Lower lobe of right lung (tissue), 2 donors: ENCODE measurements at regions not wholly inside any gene's neighbourhood (a gene's known extent, or its start where the extent isn't known, plus 50 kb on each side); places are given as distances from the start of the nearest gene placed in this dataset.

Experiments
- ATAC-seq, 2 donors: fragments of 200-7000 bp; cut with Tn5 transposase; one replicate each; pipeline ENCODE4 v1.9.1; 2020 to 2022; ENCODE audit warnings: mild to moderate bottlenecking in 2 of 2, moderate library complexity in 2 of 2
- DNase-seq: peaks from one replicate; pipeline ENCODE4 v3.0.0-alpha.2; 2020
- H3K27ac ChIP-seq: fragments of 200-600 bp; one replicate; pipeline ENCODE4 v1.8.0; 2022
- H3K27me3 ChIP-seq: fragments of 200-600 bp; one replicate; pipeline ENCODE4 v1.8.0; 2022; ENCODE audit warnings: low read depth
- H3K36me3 ChIP-seq: fragments of 200-600 bp; one replicate; pipeline ENCODE4 v1.8.0; 2022; ENCODE audit warnings: mild to moderate bottlenecking
- H3K4me1 ChIP-seq: fragments of 200-600 bp; one replicate; pipeline ENCODE4 v1.8.0; 2022
- H3K4me3 ChIP-seq: fragments of 200-600 bp; one replicate; pipeline ENCODE4 v1.8.0; 2022; ENCODE audit warnings: mild to moderate bottlenecking
- H3K9me3 ChIP-seq: fragments of 200-600 bp; one replicate; pipeline ENCODE4 v1.8.0; 2022
- intact Hi-C: fragments of 100-400 bp; cut with DNase I; formaldehyde crosslinking; loops from one replicate; pipeline ENCODE4 v1.11.0; 2022
- TF ChIP-seq, protein P1 (sequence below): fragments of 200-600 bp; IDR thresholded peaks from one replicate; pipeline ENCODE4 v1.8.0; 2022; ENCODE audit warnings: antibody characterized with exemption, mild to moderate bottlenecking
- donor health status: DM: no; HTN: yes; CAD: no; lungs with severe emphysema.

DNA sequence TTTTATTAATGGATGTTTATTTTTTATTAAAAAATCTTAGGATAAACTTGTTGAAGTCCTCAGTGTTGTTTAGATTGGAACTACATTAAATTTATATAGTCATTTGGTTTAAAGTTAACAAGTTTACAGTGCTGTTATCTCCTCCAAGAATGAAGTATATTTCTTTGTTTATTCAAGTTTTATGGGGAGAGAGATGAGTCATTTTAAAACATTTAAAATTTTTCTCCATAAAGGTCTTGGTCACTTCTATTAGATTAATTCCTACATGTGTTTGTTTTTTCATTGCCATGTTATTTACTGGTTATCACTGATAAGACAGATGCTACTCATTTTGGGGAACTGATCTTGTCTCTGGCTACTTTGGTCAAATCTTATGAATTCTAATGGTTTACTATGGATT lies 429.6 kb downstream of the METTL15 start:
- DNase-seq (no peak), ATAC-seq (no peak)
- no peak overlapping the region for H3K27ac ChIP-seq
- TF ChIP-seq, protein P1, sequence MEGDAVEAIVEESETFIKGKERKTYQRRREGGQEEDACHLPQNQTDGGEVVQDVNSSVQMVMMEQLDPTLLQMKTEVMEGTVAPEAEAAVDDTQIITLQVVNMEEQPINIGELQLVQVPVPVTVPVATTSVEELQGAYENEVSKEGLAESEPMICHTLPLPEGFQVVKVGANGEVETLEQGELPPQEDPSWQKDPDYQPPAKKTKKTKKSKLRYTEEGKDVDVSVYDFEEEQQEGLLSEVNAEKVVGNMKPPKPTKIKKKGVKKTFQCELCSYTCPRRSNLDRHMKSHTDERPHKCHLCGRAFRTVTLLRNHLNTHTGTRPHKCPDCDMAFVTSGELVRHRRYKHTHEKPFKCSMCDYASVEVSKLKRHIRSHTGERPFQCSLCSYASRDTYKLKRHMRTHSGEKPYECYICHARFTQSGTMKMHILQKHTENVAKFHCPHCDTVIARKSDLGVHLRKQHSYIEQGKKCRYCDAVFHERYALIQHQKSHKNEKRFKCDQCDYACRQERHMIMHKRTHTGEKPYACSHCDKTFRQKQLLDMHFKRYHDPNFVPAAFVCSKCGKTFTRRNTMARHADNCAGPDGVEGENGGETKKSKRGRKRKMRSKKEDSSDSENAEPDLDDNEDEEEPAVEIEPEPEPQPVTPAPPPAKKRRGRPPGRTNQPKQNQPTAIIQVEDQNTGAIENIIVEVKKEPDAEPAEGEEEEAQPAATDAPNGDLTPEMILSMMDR = no peak
- H3K4me1 ChIP-seq = no peaks in the 10 kb centered on the region
- H3K36me3 ChIP-seq = no peaks in the 10 kb centered on the region
- H3K4me3 ChIP-seq = no peak overlapping the region
- H3K27me3 ChIP-seq = no peaks in the 10 kb centered on the region
- no peaks in the 10 kb centered on the region for H3K9me3 ChIP-seq
- intact Hi-C loops = no loop called here

DNA sequence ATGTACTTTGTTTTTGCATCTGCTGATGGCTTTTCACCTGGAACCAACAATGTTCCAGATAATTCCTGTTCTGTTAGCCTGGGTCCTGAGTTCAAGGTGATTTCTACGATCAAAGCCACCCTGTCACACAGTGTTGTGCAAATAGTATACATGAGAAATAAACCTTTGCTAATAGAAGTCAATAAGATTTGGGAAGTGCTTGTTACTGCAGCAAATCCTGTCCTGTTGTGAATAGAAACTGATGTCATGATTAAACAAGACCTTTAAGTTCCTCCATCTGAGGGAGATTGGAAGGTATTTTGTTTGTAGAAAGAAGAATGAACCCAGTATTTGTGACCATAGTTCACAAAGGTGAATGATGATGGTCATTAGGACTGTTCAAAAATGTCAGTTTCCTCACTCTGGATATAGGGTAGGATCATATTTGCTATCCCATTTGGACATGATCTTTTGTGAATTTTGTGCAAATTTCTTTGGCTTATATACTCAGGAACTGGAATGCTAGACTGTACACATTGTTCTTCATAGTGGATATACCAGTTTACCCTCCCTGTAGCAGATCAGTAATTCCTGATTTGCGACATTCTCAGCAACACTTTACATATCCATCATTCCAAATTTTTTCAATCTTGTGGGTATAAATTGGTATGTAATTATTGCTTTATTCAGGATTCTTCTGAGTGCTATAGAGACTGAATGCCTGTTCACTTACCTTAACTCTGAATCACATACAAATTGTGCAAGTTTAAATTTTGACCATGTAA lies 428.5 kb downstream of the METTL15 start:
- Histone ChIP-seq H3K4me1 (no peaks in the 10 kb centered on the region), H3K36me3 (no peaks in the 10 kb centered on the region), H3K4me3 (no peak overlapping the region), H3K27ac (no peak overlapping the region), H3K27me3 (no peaks in the 10 kb centered on the region), H3K9me3 (no peaks in the 10 kb centered on the region)
- TF ChIP-seq, protein P1 = no peak
- no peak for DNase-seq
- intact Hi-C loops = no loop called here
- no peak for ATAC-seq

DNA sequence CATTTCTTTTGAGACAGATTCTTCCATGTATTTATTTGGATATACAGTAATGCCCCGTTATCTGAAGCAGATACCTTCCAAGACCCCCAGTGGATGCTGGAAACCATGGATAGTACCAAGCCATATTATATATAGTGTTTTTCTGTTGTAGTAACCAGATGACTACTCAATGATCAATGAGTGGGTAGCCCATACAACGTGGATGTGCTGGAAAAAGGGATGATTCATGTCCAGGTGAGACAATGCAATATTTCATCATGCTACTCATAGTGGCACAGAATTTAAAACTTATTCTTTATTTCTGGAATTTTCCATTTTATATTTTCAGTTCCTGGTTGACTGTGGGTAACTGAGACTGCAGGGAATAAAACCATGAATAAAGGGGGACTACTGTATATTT lies 427.5 kb downstream of the METTL15 start:
- ATAC-seq (no peak), DNase-seq (no peak)
- intact Hi-C loops = no loop called here
- Histone ChIP-seq H3K4me3 (no peak overlapping the region), H3K27me3 (no peaks in the 10 kb centered on the region), H3K9me3 (no peaks in the 10 kb centered on the region), H3K27ac (no peak overlapping the region), H3K4me1 (no peaks in the 10 kb centered on the region), H3K36me3 (no peaks in the 10 kb centered on the region)
- TF ChIP-seq, protein P1 = no peak

DNA sequence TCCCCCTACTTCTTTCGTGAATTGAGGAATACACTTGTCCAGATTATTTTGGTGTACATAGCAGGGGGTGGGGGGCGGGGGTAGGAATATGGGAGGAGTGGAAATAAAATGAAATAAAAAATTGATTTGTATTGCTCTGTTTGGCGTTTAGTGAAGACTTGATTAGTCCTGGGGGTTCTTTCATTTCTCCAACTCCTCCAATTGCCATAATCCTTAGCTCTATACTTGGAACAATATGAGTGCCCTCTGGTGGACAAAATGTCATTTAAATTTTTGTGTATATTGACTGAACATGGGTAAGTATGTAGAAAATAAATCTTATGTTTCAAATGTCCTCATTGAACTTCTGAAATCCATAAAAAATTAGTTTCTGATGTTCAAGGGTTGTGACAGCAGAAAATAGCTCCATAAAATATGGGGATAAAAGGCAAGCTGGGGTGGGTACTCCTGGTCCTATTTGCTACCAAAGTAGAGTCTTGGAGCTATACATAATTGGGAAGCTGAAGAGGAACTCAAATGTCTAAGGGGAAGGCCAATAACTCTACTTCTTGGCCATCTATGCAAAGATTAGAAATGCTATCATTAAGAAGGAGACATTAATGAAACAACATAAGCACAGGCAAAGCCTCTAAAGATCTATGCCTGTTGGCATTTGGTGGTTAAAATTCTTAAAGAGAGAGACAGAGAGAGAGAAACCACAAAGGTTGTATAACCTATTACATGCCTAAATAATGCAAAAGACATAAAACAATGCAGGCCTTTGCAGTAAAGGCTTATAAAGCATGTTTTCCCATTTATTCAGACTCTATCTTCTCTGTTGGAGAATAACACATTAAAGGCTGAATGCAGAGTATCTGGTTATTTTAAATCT lies 421.6 kb downstream of the METTL15 start:
- intact Hi-C loops = no loop called here
- DNase-seq = no peak

DNA sequence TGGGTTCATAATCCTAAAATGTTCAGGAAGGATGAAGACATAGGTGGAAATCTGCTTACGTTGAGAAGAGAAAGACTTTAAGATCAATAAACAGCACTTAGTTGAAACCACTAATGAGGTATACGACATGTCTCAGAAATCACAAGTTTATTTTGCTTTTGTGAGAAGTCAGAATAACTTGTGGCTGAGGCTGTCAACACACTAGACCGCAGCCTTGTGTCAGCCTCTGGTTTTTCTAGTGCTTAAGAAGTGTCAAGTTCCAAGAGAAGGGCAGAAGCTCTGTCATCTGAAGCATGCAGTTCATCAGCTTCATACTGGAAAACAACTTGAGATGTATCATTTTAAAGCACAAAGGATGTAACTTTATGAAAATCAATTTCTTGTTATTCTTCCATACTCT lies 420.9 kb downstream of the METTL15 start:
- intact Hi-C loops = no loop called here
- no peak for DNase-seq
- TF ChIP-seq, protein P1 = no peak

More for the DNA sequence above, 421.6 kb downstream of the METTL15 start:
- H3K4me3 ChIP-seq = no peak overlapping the region
- no peaks in the 10 kb centered on the region for H3K36me3 ChIP-seq
- no peaks in the 10 kb centered on the region for H3K4me1 ChIP-seq
- no peak overlapping the region for H3K27ac ChIP-seq
- no peaks in the 10 kb centered on the region for H3K27me3 ChIP-seq
- TF ChIP-seq, protein P1 = peak; percentile 23
- ATAC-seq = no peak
- H3K9me3 ChIP-seq = peaks cover 14% of the 10 kb centered on the region

More for the DNA sequence above, 420.9 kb downstream of the METTL15 start:
- ATAC-seq = no peak
- H3K27ac ChIP-seq = no peak overlapping the region
- H3K4me1 ChIP-seq = no peaks in the 10 kb centered on the region
- H3K36me3 ChIP-seq = no peaks in the 10 kb centered on the region
- no peak overlapping the region for H3K4me3 ChIP-seq
- peaks cover 19% of the 10 kb centered on the region for H3K9me3 ChIP-seq
- H3K27me3 ChIP-seq = no peaks in the 10 kb centered on the region
